OCI-LY1 (cell line): ENCODE measurements at regions not wholly inside any gene's neighbourhood (a gene's known extent, or its start where the extent isn't known, plus 50 kb on each side); places are given as distances from the start of the nearest gene placed in this dataset.

ENCODE experiments used
- EZH2 ChIP-seq: fragments of 200-600 bp; sonication (generic), shearing (Covaris generic); IDR thresholded peaks from 2 replicates; pipeline ENCODE4 v1.8.0; 2017; ENCODE audit warnings: borderline replicate concordance, mixed run types, mild to moderate bottlenecking, antibody characterized with exemption, low read length, moderate library complexity, mixed read lengths
- TF ChIP-seq, protein P1 (sequence below): fragments of 200-600 bp; sonication (generic), shearing (Covaris generic); IDR thresholded peaks from 2 replicates; pipeline ENCODE4 v1.5.1; 2017; ENCODE audit warnings: mild to moderate bottlenecking, antibody characterized with exemption, low read length, moderate library complexity, mixed read lengths

DNA sequence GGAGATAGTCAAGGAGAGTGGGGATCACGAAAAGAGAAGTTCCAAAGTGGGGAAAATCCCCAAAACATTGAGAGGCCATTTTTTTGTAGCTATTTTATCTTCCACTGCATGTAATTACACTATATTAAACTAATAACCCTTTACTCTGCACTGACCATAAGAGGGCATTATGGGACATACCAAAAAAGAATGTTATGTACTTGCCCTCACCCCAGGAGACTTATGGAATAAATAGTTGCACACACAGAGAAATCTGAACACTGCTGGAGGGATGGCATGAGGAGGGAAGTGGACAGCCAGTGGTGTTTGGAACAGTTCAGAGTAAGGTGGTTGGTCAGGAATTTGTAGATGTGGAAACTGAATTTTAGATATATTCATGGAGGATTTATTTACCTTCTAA lies 422.9 kb downstream of the SNAPC1 start:
- TF ChIP-seq, protein P1, sequence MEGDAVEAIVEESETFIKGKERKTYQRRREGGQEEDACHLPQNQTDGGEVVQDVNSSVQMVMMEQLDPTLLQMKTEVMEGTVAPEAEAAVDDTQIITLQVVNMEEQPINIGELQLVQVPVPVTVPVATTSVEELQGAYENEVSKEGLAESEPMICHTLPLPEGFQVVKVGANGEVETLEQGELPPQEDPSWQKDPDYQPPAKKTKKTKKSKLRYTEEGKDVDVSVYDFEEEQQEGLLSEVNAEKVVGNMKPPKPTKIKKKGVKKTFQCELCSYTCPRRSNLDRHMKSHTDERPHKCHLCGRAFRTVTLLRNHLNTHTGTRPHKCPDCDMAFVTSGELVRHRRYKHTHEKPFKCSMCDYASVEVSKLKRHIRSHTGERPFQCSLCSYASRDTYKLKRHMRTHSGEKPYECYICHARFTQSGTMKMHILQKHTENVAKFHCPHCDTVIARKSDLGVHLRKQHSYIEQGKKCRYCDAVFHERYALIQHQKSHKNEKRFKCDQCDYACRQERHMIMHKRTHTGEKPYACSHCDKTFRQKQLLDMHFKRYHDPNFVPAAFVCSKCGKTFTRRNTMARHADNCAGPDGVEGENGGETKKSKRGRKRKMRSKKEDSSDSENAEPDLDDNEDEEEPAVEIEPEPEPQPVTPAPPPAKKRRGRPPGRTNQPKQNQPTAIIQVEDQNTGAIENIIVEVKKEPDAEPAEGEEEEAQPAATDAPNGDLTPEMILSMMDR = no peak
- TF ChIP-seq EZH2 = no peak
